ENCODE measurements at regions not wholly inside any gene's neighbourhood (a gene's known extent, or its start where the extent isn't known, plus 50 kb on each side); places are given as distances from the start of the nearest gene placed in this dataset.
"Not testable (repeated sequence)": the region's sequence is repeated elsewhere in the genome, so short reads cannot be mapped to it uniquely, and the experiment has no call there.

GRCh38 chr16:66176111-66176510 is 190.4 kb upstream of the CDH5 start:
- Histone ChIP-seq H3K4me1 (no peaks in the 10 kb centered on the region), H3K27ac (no peak overlapping the region), H3K4me3 (no peak overlapping the region), H3K36me3 (no peaks in the 10 kb centered on the region), H3K27me3 (no peaks in the 10 kb centered on the region), H3K9me3 (no peaks in the 10 kb centered on the region)
- no peak for DNase-seq
- TF ChIP-seq CTCF (IDR thresholded peaks at IDR 0.05) (no peak), POLR2A (IDR thresholded peaks at IDR 0.05) (no peak)

GRCh38 chr16:66175636-66176035 is 190.9 kb upstream of the CDH5 start:
- H3K9me3 ChIP-seq: no peaks in the 10 kb centered on the region
- no peak overlapping the region for H3K27ac ChIP-seq
- H3K4me3 ChIP-seq: no peak overlapping the region
- no peak for TF ChIP-seq POLR2A (IDR thresholded peaks at IDR 0.05)
- no peaks in the 10 kb centered on the region for H3K4me1 ChIP-seq
- H3K27me3 ChIP-seq: no peaks in the 10 kb centered on the region
- DNase-seq: no peak
- no peaks in the 10 kb centered on the region for H3K36me3 ChIP-seq

GRCh38 chr16:66175058-66175457 is 191.4 kb upstream of the CDH5 start:
- Histone ChIP-seq H3K36me3 (no peaks in the 10 kb centered on the region), H3K9me3 (no peaks in the 10 kb centered on the region), H3K27ac (no peak overlapping the region), H3K4me1 (no peaks in the 10 kb centered on the region), H3K27me3 (no peaks in the 10 kb centered on the region), H3K4me3 (no peak overlapping the region)
- no peak for TF ChIP-seq POLR2A (IDR thresholded peaks at IDR 0.05)
- TF ChIP-seq CTCF (IDR thresholded peaks at IDR 0.05): no peak
- DNase-seq: no peak

GRCh38 chr16:66173796-66174195 is 192.7 kb upstream of the CDH5 start:
- not testable (repeated sequence) for H3K27me3 ChIP-seq, H3K36me3 ChIP-seq, H3K27ac ChIP-seq, DNase-seq, H3K4me3 ChIP-seq, H3K9me3 ChIP-seq, H3K4me1 ChIP-seq

- not testable (repeated sequence) for H3K36me3 ChIP-seq, H3K27me3 ChIP-seq, H3K27ac ChIP-seq, DNase-seq, H3K4me3 ChIP-seq, H3K9me3 ChIP-seq, H3K4me1 ChIP-seq
These were observed 193.3 kb upstream of the CDH5 start for GRCh38 chr16:66173181-66173580.

- no peak for DNase-seq
- no peaks in the 10 kb centered on the region for H3K4me1 ChIP-seq
- H3K36me3 ChIP-seq: no peaks in the 10 kb centered on the region
- H3K27me3 ChIP-seq: no peaks in the 10 kb centered on the region
- H3K4me3 ChIP-seq: no peak overlapping the region
- TF ChIP-seq CTCF (IDR thresholded peaks at IDR 0.05) (no peak), POLR2A (IDR thresholded peaks at IDR 0.05) (no peak)
- H3K9me3 ChIP-seq: no peaks in the 10 kb centered on the region
- no peak overlapping the region for H3K27ac ChIP-seq
These were observed 194.0 kb upstream of the CDH5 start for GRCh38 chr16:66172463-66172862.

GRCh38 chr16:66171578-66171977 is 194.9 kb upstream of the CDH5 start:
- no peak for DNase-seq
- H3K9me3 ChIP-seq: no peaks in the 10 kb centered on the region
- no peak overlapping the region for H3K27ac ChIP-seq
- H3K36me3 ChIP-seq: no peaks in the 10 kb centered on the region
- H3K4me1 ChIP-seq: no peaks in the 10 kb centered on the region
- H3K27me3 ChIP-seq: no peaks in the 10 kb centered on the region
- TF ChIP-seq CTCF (IDR thresholded peaks at IDR 0.05) (no peak), POLR2A (IDR thresholded peaks at IDR 0.05) (no peak)
- no peak overlapping the region for H3K4me3 ChIP-seq

All from Peyer's patch (tissue), 4 donors.